ENCODE measurements at regions not wholly inside any gene's neighbourhood (a gene's known extent, or its start where the extent isn't known, plus 50 kb on each side); places are given as distances from the start of the nearest gene placed in this dataset.

GRCh38 chr6:15157479-15157878 lies 88.4 kb upstream of the JARID2 start:
- Histone ChIP-seq H3K9me3 (ENCODE audit: control insufficient read depth, insufficient read depth, low read depth, low read length) (no peaks in the 10 kb centered on the region), H3K36me3 (ENCODE audit: control insufficient read depth in 2 of 2, insufficient read depth in 1 of 2, low read length in 2 of 2) (no peaks in the 10 kb centered on the region), H3K4me3 (ENCODE audit: low read depth, low read length) (no peak overlapping the region), H3K4me1 (ENCODE audit: control insufficient read depth, insufficient read depth, low read length) (no peaks in the 10 kb centered on the region), H3K27ac (ENCODE audit: extremely low read depth, low read depth, low read length) (no peak overlapping the region)
- CTCF ChIA-PET, result no interaction called here
- no peak for TF ChIP-seq ZNF394 (tag by site-specific recombination; IDR thresholded peaks at IDR 0.05; ENCODE audit: borderline replicate concordance)
- no peak for TF ChIP-seq ZNF280D (tag by site-specific recombination; IDR thresholded peaks at IDR 0.05)
- peak; percentile 68 for TF ChIP-seq ZNF121 (tag by site-specific recombination; IDR thresholded peaks at IDR 0.05)
- POLR2A ChIA-PET, result no interaction called here

- POLR2A ChIA-PET, result interaction anchor here (0.5 to 0.7 kb wide), 2 partner anchors 44 to 93 kb away, joined by 3 to 6 read pairs; no protein-coding TSS in a partner anchor
- TF ChIP-seq ZNF2 (tag by site-specific recombination; IDR thresholded peaks at IDR 0.05) (no peak), SCRT2 (tag by site-specific recombination; IDR thresholded peaks at IDR 0.05) (peak; percentile 47), ZBTB6 (tag by site-specific recombination; IDR thresholded peaks at IDR 0.05) (peak; percentile 63; the same call in 1 of the 2 replicates), ZNF571 (tag by site-specific recombination; IDR thresholded peaks at IDR 0.05) (no peak), SCRT1 (tag by site-specific recombination; IDR thresholded peaks at IDR 0.05; ENCODE audit: borderline replicate concordance) (0 out of 2 replicates have a peak, but pooled peaks have one; percentile 46), ZNF350 (tag by site-specific recombination; IDR thresholded peaks at IDR 0.05) (no peak)
- Histone ChIP-seq H3K4me3 (ENCODE audit: low read depth, low read length) (no peak overlapping the region), H3K4me1 (ENCODE audit: control insufficient read depth, insufficient read depth, low read length) (no peaks in the 10 kb centered on the region), H3K36me3 (ENCODE audit: control insufficient read depth in 2 of 2, insufficient read depth in 1 of 2, low read length in 2 of 2) (no peaks in the 10 kb centered on the region), H3K27ac (ENCODE audit: extremely low read depth, low read depth, low read length) (no peak overlapping the region), H3K9me3 (ENCODE audit: control insufficient read depth, insufficient read depth, low read depth, low read length) (no peaks in the 10 kb centered on the region)
- CTCF ChIA-PET, result no interaction called here
Observed at GRCh38 chr6:15158821-15159619, 86.8 kb upstream of the JARID2 start.

- Histone ChIP-seq H3K4me3 (ENCODE audit: low read depth, low read length) (no peak overlapping the region), H3K36me3 (ENCODE audit: control insufficient read depth in 2 of 2, insufficient read depth in 1 of 2, low read length in 2 of 2) (no peaks in the 10 kb centered on the region), H3K4me1 (ENCODE audit: control insufficient read depth, insufficient read depth, low read length) (no peaks in the 10 kb centered on the region), H3K9me3 (ENCODE audit: control insufficient read depth, insufficient read depth, low read depth, low read length) (no peaks in the 10 kb centered on the region), H3K27ac (ENCODE audit: extremely low read depth, low read depth, low read length) (no peak overlapping the region)
- CTCF ChIA-PET, result no interaction called here
- POLR2A ChIA-PET, result no interaction called here
- no peak for TF ChIP-seq ZNF16 (tag by site-specific recombination; IDR thresholded peaks at IDR 0.05; ENCODE audit: low read depth)
- no peak for TF ChIP-seq ZNF221 (tag by site-specific recombination; IDR thresholded peaks at IDR 0.05; ENCODE audit: borderline replicate concordance)
- TF ChIP-seq ZNF792 (tag by site-specific recombination; IDR thresholded peaks at IDR 0.05), result no peak
- no peak for TF ChIP-seq ZNF404 (tag by site-specific recombination; IDR thresholded peaks at IDR 0.05)
- TF ChIP-seq ZNF26 (tag by site-specific recombination; IDR thresholded peaks at IDR 0.05), result no peak
- TF ChIP-seq ZBTB8A (tag by site-specific recombination; IDR thresholded peaks at IDR 0.05), result no peak
- no peak for TF ChIP-seq ZNF23 (tag by site-specific recombination; IDR thresholded peaks at IDR 0.05; ENCODE audit: borderline replicate concordance)
- TF ChIP-seq KLF8 (tag by site-specific recombination; IDR thresholded peaks at IDR 0.05), result no peak
- TF ChIP-seq RBAK (tag by site-specific recombination; IDR thresholded peaks at IDR 0.05), result no peak
- peak; percentile 59; the same call in 1 of the 2 replicates for TF ChIP-seq ZNF660 (tag by site-specific recombination; IDR thresholded peaks at IDR 0.05)
- no peak for TF ChIP-seq ZNF530 (tag by site-specific recombination; IDR thresholded peaks at IDR 0.05; ENCODE audit: low read depth)
- TF ChIP-seq ZNF707 (tag by site-specific recombination; IDR thresholded peaks at IDR 0.05), result no peak
- TF ChIP-seq ZNF280D (tag by site-specific recombination; IDR thresholded peaks at IDR 0.05), result no peak
- TF ChIP-seq ZNF133 (tag by site-specific recombination; IDR thresholded peaks at IDR 0.05), result no peak
- TF ChIP-seq ZNF24 (tag by site-specific recombination; IDR thresholded peaks at IDR 0.05), result peak; percentile 74; the same call in 1 of the 2 replicates
Observed at GRCh38 chr6:15160812-15161211, 85.1 kb upstream of the JARID2 start.
